Natural killer cell (primary cell): ENCODE measurements at regions not wholly inside any gene's neighbourhood (a gene's known extent, or its start where the extent isn't known, plus 50 kb on each side); places are given as distances from the start of the nearest gene placed in this dataset.

Source experiments
- ATAC-seq, 3 donors: fragments of 150-1000 bp in 2 of 3; fragments of 200-7000 bp in 1 of 3; cut with Tn5 transposase; 1 replicate in 1 of 3; 2 replicates in 2 of 3; pipeline ENCODE4 v1.10.0; 2021; ENCODE audit warnings: mild to moderate bottlenecking in 2 of 3, moderate library complexity in 2 of 3
- DNase-seq, 2 donors: peaks; one replicate each; pipeline versions ENCODE4 v3.0.0 to v3.0.0-alpha.2; 2013 to 2021; ENCODE audit warnings: mixed read lengths in 1 of 2
- H3K27ac ChIP-seq: one replicate; pipeline ENCODE4 v1.5.1; 2013; ENCODE audit warnings: mild to moderate bottlenecking, low read length
- H3K27me3 ChIP-seq: one replicate; pipeline ENCODE4 v1.6.1; 2013; ENCODE audit warnings: low read length; ENCODE audit not compliant: control insufficient read depth, insufficient read depth
- H3K36me3 ChIP-seq: one replicate; pipeline ENCODE4 v1.6.1; 2013; ENCODE audit warnings: low read length; ENCODE audit not compliant: control insufficient read depth, insufficient read depth
- H3K4me1 ChIP-seq: one replicate; pipeline ENCODE4 v1.6.1; 2013; ENCODE audit warnings: low read length; ENCODE audit not compliant: control insufficient read depth, insufficient read depth
- H3K4me3 ChIP-seq: one replicate; pipeline ENCODE4 v1.5.1; 2013; ENCODE audit warnings: low read length
- H3K9me3 ChIP-seq: one replicate; pipeline ENCODE4 v1.6.1; 2013; ENCODE audit warnings: low read length; ENCODE audit not compliant: control insufficient read depth, insufficient read depth
- H3K27ac Mint-ChIP-seq, 2 donors: one replicate each; pipeline ENCODE4 v1.8.0; 2022; ENCODE audit warnings: mild to moderate bottlenecking in 2 of 2, mixed read lengths in 2 of 2, moderate library complexity in 1 of 2
- H3K27me3 Mint-ChIP-seq, 2 donors: one replicate each; pipeline ENCODE4 v1.8.0; 2022; ENCODE audit warnings: low read depth in 2 of 2, mixed read lengths in 2 of 2
- H3K36me3 Mint-ChIP-seq: one replicate; pipeline ENCODE4 v1.8.0; 2022; ENCODE audit warnings: mixed read lengths
- H3K4me1 Mint-ChIP-seq, 2 donors: one replicate each; pipeline ENCODE4 v1.8.0; 2022; ENCODE audit warnings: mixed read lengths in 2 of 2
- H3K4me3 Mint-ChIP-seq: one replicate; pipeline ENCODE4 v1.8.0; 2022; ENCODE audit warnings: mild to moderate bottlenecking, moderate library complexity, mixed read lengths
- H3K9me3 Mint-ChIP-seq, 2 donors: one replicate each; pipeline ENCODE4 v1.8.0; 2022; ENCODE audit warnings: mixed read lengths in 2 of 2
- CTCF ChIP-seq: fragments of 200-600 bp; IDR thresholded peaks from one replicate; pipeline ENCODE4 v1.8.0; 2022; ENCODE audit warnings: antibody characterized with exemption
- WGBS: methylation state at CpG from one replicate; pipeline ENCODE4 v1.1.7; 2013; ENCODE audit warnings: missing lambda C conversion rate; ENCODE audit not compliant: insufficient coverage; 5-methylcytosine and 5-hydroxymethylcytosine counted together
- intact Hi-C: fragments of 100-400 bp; cut with micrococcal nuclease; formaldehyde crosslinking; loops from one replicate; pipeline ENCODE4 v1.14.2; 2022

- no peak overlapping the region for H3K4me3 ChIP-seq
- WGBS: 91% methylated on average over 12 of the region's 13 CpGs
- Mint-ChIP-seq H3K27ac (no peak overlapping the region), H3K36me3 (no peaks in the 10 kb centered on the region), H3K4me3 (no peak overlapping the region), H3K9me3 (no peaks in the 10 kb centered on the region), H3K27me3 (peaks cover 12 to 18% of the 10 kb centered on the region in 2 donors), H3K4me1 (no peaks in the 10 kb centered on the region)
- intact Hi-C loops: no loop called here
- no peaks in the 10 kb centered on the region for H3K27me3 ChIP-seq
- no peaks in the 10 kb centered on the region for H3K4me1 ChIP-seq
- no peaks in the 10 kb centered on the region for H3K36me3 ChIP-seq
- ATAC-seq (no peak), DNase-seq (no peak)
- no peaks in the 10 kb centered on the region for H3K9me3 ChIP-seq
- TF ChIP-seq CTCF: no peak
- no peak overlapping the region for H3K27ac ChIP-seq
Observed at GRCh38 chr6:90715093-90715655, 128.3 kb upstream of the MAP3K7 start.

GRCh38 chr6:90714319-90714718 lies 127.4 kb upstream of the MAP3K7 start:
- TF ChIP-seq CTCF: no peak
- Mint-ChIP-seq H3K27me3 (peaks cover 9 to 23% of the 10 kb centered on the region in 2 donors), H3K4me1 (no peaks in the 10 kb centered on the region), H3K27ac (no peak overlapping the region), H3K9me3 (no peaks in the 10 kb centered on the region), H3K36me3 (no peaks in the 10 kb centered on the region), H3K4me3 (no peak overlapping the region)
- Histone ChIP-seq H3K4me1 (no peaks in the 10 kb centered on the region), H3K9me3 (no peaks in the 10 kb centered on the region), H3K36me3 (no peaks in the 10 kb centered on the region), H3K27ac (no peak overlapping the region), H3K4me3 (no peak overlapping the region), H3K27me3 (no peaks in the 10 kb centered on the region)
- ATAC-seq (no peak), DNase-seq (no peak)
- intact Hi-C loops: no loop called here

DNA sequence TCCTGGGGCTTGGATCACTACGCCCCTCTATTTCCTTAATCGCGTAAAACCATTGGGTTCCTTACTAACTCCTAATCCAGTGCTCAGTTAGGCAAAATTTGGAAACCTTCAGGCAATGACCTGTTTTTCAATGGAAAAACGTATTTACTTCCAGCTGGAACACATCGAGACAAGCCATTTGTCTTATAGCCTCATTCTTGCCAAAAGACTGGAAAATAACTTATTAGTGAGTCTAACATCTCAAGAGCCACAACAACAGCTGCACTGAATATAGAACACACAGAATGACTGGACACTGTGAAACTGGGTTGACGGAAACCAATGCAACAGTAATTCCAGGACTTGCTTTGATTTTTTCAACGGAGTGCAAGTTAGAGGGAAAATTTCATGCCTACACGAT lies 125.2 kb upstream of the MAP3K7 start:
- Mint-ChIP-seq H3K4me3 (no peak overlapping the region), H3K27me3 (peaks cover 12 to 30% of the 10 kb centered on the region in 2 donors), H3K27ac (no peak overlapping the region), H3K36me3 (no peaks in the 10 kb centered on the region), H3K9me3 (no peaks in the 10 kb centered on the region), H3K4me1 (no peaks in the 10 kb centered on the region)
- Histone ChIP-seq H3K4me1 (no peaks in the 10 kb centered on the region), H3K9me3 (no peaks in the 10 kb centered on the region), H3K36me3 (no peaks in the 10 kb centered on the region), H3K4me3 (no peak overlapping the region), H3K27me3 (no peaks in the 10 kb centered on the region), H3K27ac (no peak overlapping the region)
- TF ChIP-seq CTCF: no peak
- ATAC-seq (no peak), DNase-seq (no peak)
- intact Hi-C loops: no loop called here
- WGBS: 95% methylated on average over 8 of the region's 8 CpGs

GRCh38 chr6:90709431-90709996 lies 122.6 kb upstream of the MAP3K7 start:
- ATAC-seq: no peak
- H3K36me3 ChIP-seq: no peaks in the 10 kb centered on the region

More at GRCh38 chr6:90709431-90709996, 122.6 kb upstream of the MAP3K7 start:
- no peak overlapping the region for H3K4me3 Mint-ChIP-seq
- peaks cover 9 to 18% of the 10 kb centered on the region in 2 donors for H3K27me3 Mint-ChIP-seq
- Histone ChIP-seq H3K27ac (no peak overlapping the region), H3K4me1 (no peaks in the 10 kb centered on the region), H3K4me3 (no peak overlapping the region), H3K9me3 (no peaks in the 10 kb centered on the region), H3K27me3 (no peaks in the 10 kb centered on the region)
- 85% methylated on average over 3 of the region's 3 CpGs for WGBS
- no peak overlapping the region for H3K27ac Mint-ChIP-seq
- no peaks in the 10 kb centered on the region for H3K4me1 Mint-ChIP-seq
- H3K9me3 Mint-ChIP-seq: no peaks in the 10 kb centered on the region
- H3K36me3 Mint-ChIP-seq: no peaks in the 10 kb centered on the region
- intact Hi-C loops: no loop called here
- TF ChIP-seq CTCF: no peak
- DNase-seq: no peak
